HL-60 (cell line): ENCODE measurements at regions not wholly inside any gene's neighbourhood (a gene's known extent, or its start where the extent isn't known, plus 50 kb on each side); places are given as distances from the start of the nearest gene placed in this dataset.

Experiments used
- GABPA ChIP-seq: IDR thresholded peaks from 2 replicates; pipeline ENCODE4 v1.6.1; 2012; ENCODE audit warnings: low read depth
- POLR2AphosphoS5 ChIP-seq: IDR thresholded peaks from 2 replicates; pipeline ENCODE4 v1.6.1; 2012; ENCODE audit warnings: low read depth
- SPI1 ChIP-seq: IDR thresholded peaks from 2 replicates; pipeline ENCODE4 v1.6.1; 2012; ENCODE audit warnings: low read depth, mild to moderate bottlenecking, borderline replicate concordance
- TF ChIP-seq, protein P1 (sequence below): IDR thresholded peaks from one replicate; pipeline ENCODE4 v1.5.1; 2011; ENCODE audit warnings: low read length, control low read depth, inconsistent platforms; ENCODE audit not compliant: insufficient read depth
- TF ChIP-seq, protein P2 (sequence below): IDR thresholded peaks from 2 replicates; pipeline ENCODE4 v1.6.1; 2012; ENCODE audit warnings: low read depth; ENCODE audit not compliant: insufficient replicate concordance

DNA sequence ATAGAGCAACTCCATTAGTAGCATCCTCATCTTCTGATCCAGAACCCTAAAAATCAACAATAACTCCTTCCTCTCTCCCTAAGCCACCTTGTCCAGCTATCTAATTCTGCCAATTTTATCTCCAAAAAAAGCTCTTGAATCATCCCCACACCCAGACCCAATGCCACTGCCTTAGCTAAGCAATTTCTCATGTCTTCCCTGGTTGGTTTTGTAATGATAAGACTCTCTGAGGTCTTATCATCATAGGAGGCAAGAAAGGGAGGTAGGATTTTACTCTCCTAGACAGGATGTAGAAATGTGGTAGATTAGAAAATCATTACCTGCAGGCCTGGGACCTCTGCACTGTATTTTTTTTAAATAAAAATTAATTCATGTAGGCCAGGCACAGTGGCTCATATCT, 283.5 kb upstream of the NEBL start:
- TF ChIP-seq, protein P1, sequence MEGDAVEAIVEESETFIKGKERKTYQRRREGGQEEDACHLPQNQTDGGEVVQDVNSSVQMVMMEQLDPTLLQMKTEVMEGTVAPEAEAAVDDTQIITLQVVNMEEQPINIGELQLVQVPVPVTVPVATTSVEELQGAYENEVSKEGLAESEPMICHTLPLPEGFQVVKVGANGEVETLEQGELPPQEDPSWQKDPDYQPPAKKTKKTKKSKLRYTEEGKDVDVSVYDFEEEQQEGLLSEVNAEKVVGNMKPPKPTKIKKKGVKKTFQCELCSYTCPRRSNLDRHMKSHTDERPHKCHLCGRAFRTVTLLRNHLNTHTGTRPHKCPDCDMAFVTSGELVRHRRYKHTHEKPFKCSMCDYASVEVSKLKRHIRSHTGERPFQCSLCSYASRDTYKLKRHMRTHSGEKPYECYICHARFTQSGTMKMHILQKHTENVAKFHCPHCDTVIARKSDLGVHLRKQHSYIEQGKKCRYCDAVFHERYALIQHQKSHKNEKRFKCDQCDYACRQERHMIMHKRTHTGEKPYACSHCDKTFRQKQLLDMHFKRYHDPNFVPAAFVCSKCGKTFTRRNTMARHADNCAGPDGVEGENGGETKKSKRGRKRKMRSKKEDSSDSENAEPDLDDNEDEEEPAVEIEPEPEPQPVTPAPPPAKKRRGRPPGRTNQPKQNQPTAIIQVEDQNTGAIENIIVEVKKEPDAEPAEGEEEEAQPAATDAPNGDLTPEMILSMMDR = no peak
- TF ChIP-seq, protein P2, sequence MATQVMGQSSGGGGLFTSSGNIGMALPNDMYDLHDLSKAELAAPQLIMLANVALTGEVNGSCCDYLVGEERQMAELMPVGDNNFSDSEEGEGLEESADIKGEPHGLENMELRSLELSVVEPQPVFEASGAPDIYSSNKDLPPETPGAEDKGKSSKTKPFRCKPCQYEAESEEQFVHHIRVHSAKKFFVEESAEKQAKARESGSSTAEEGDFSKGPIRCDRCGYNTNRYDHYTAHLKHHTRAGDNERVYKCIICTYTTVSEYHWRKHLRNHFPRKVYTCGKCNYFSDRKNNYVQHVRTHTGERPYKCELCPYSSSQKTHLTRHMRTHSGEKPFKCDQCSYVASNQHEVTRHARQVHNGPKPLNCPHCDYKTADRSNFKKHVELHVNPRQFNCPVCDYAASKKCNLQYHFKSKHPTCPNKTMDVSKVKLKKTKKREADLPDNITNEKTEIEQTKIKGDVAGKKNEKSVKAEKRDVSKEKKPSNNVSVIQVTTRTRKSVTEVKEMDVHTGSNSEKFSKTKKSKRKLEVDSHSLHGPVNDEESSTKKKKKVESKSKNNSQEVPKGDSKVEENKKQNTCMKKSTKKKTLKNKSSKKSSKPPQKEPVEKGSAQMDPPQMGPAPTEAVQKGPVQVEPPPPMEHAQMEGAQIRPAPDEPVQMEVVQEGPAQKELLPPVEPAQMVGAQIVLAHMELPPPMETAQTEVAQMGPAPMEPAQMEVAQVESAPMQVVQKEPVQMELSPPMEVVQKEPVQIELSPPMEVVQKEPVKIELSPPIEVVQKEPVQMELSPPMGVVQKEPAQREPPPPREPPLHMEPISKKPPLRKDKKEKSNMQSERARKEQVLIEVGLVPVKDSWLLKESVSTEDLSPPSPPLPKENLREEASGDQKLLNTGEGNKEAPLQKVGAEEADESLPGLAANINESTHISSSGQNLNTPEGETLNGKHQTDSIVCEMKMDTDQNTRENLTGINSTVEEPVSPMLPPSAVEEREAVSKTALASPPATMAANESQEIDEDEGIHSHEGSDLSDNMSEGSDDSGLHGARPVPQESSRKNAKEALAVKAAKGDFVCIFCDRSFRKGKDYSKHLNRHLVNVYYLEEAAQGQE = no peak
- TF ChIP-seq POLR2AphosphoS5 (no peak), GABPA (no peak), SPI1 (no peak)
